IMR-90 (cell line): ENCODE measurements at regions not wholly inside any gene's neighbourhood (a gene's known extent, or its start where the extent isn't known, plus 50 kb on each side); places are given as distances from the start of the nearest gene placed in this dataset.
A peak's percentile ranks its signal among the peaks of the same experiment; 100 is the strongest.

Experiments used
- ATAC-seq: fragments of 200-7000 bp; cut with Tn5 transposase; 2 replicates; pipeline ENCODE4 v1.9.1; 2020; ENCODE audit warnings: low read depth, mild to moderate bottlenecking, moderate library complexity
- BruUV-seq: library from RNA; stranded (reverse); fragments of 400-500 nt; replicated peaks from 2 replicates; lab custom pipeline; 2021; lab: Mats Ljungman, UMichigan
- CTCF ChIA-PET: fragments of 300-600 bp; formaldehyde crosslinking; extraction: SDS; loops from one replicate; lab custom pipeline; 2021; ENCODE audit warnings: antibody characterized with exemption; lab: Yijun Ruan, JAX
- POLR2A ChIA-PET: fragments of 300-600 bp; sonication (Branson Sonifier 250); formaldehyde crosslinking; loops from one replicate; lab custom pipeline; 2022; ENCODE audit warnings: antibody characterized with exemption; ENCODE audit not compliant: unreplicated experiment; lab: Charles Lee
- DNase-seq: peaks from one replicate; pipeline ENCODE4 v3.0.0; 2013
- H2AFZ ChIP-seq: replicated peaks from 2 replicates; pipeline ENCODE3; 2013; ENCODE audit warnings: low read length, mild to moderate bottlenecking; ENCODE audit not compliant: poor library complexity
- H2AK5ac ChIP-seq: 2 replicates; pipeline ENCODE4 v1.6.1; 2013; ENCODE audit warnings: low read depth, low read length, inconsistent platforms
- H2AK9ac ChIP-seq: replicated peaks from 2 replicates; pipeline ENCODE3; 2013; ENCODE audit warnings: mild to moderate bottlenecking, low read depth, low read length, moderate library complexity; ENCODE audit not compliant: poor library complexity
- H2BK120ac ChIP-seq: 2 replicates; pipeline ENCODE4 v1.6.1; 2013; ENCODE audit warnings: low read depth, low read length, inconsistent platforms
- H2BK15ac ChIP-seq: 3 replicates; pipeline ENCODE4 v1.6.1; 2013; ENCODE audit warnings: low read depth, low read length, inconsistent platforms
- H2BK20ac ChIP-seq: 2 replicates; pipeline ENCODE4 v1.6.1; 2013; ENCODE audit warnings: low read depth, mild to moderate bottlenecking, inconsistent platforms, low read length, moderate library complexity
- H2BK5ac ChIP-seq: 2 replicates; pipeline ENCODE4 v1.6.1; 2013; ENCODE audit warnings: mild to moderate bottlenecking, low read depth, low read length, inconsistent platforms; ENCODE audit not compliant: poor library complexity, severe bottlenecking
- H3K14ac ChIP-seq: replicated peaks from 2 replicates; pipeline ENCODE4 v1.6.1; 2013; ENCODE audit warnings: low read depth, low read length, inconsistent platforms
- H3K18ac ChIP-seq: 2 replicates; pipeline ENCODE4 v1.6.1; 2013; ENCODE audit warnings: low read depth, low read length, control low read depth
- H3K23ac ChIP-seq: 2 replicates; pipeline ENCODE4 v1.6.1; 2013; ENCODE audit warnings: low read depth, low read length, inconsistent platforms
- H3K27ac ChIP-seq: 2 replicates; pipeline ENCODE4 v1.5.1; 2013; ENCODE audit warnings: mild to moderate bottlenecking, control low read depth, low read length; ENCODE audit not compliant: insufficient read depth
- H3K27me3 ChIP-seq: 2 replicates; pipeline ENCODE4 v1.6.1; 2013; ENCODE audit warnings: low read length; ENCODE audit not compliant: control insufficient read depth, insufficient read depth
- H3K36me3 ChIP-seq: 2 replicates; pipeline ENCODE4 v1.6.1; 2013; ENCODE audit warnings: low read length, mixed read lengths; ENCODE audit not compliant: control insufficient read depth, insufficient read depth
- H3K4ac ChIP-seq: 2 replicates; pipeline ENCODE4 v1.6.1; 2013; ENCODE audit warnings: low read depth, low read length, inconsistent platforms
- H3K4me1 ChIP-seq: 2 replicates; pipeline ENCODE4 v1.6.1; 2013; ENCODE audit warnings: low read length, mixed read lengths; ENCODE audit not compliant: control insufficient read depth, insufficient read depth
- H3K4me2 ChIP-seq: 2 replicates; pipeline ENCODE4 v1.6.1; 2013; ENCODE audit warnings: low read depth, mild to moderate bottlenecking, control low read depth, low read length, moderate library complexity
- H3K4me3 ChIP-seq: 2 replicates; pipeline ENCODE4 v1.5.1; 2013; ENCODE audit warnings: low read depth, mild to moderate bottlenecking, control low read depth, low read length, moderate library complexity; ENCODE audit not compliant: insufficient read depth
- H3K56ac ChIP-seq: 2 replicates; pipeline ENCODE4 v1.6.1; 2013; ENCODE audit warnings: low read length, inconsistent platforms; ENCODE audit not compliant: insufficient read depth; ENCODE audit errors: extremely low read depth
- H3K79me1 ChIP-seq, 2 experiments: 2 replicates each; pipeline ENCODE4 v1.6.1; 2013; ENCODE audit warnings: low read length in 2 of 2, inconsistent platforms in 1 of 2, low read depth in 1 of 2
- H3K9ac ChIP-seq: 2 replicates; pipeline ENCODE4 v1.6.1; 2013; ENCODE audit warnings: low read depth, low read length, control low read depth
- H3K9me1 ChIP-seq: 2 replicates; pipeline ENCODE4 v1.6.1; 2013; ENCODE audit warnings: low read length, inconsistent platforms; ENCODE audit not compliant: insufficient read depth
- H3K9me3 ChIP-seq: 2 replicates; pipeline ENCODE4 v1.6.1; 2013; ENCODE audit warnings: low read length; ENCODE audit not compliant: control insufficient read depth, insufficient read depth
- H4K20me1 ChIP-seq: 2 replicates; pipeline ENCODE4 v1.6.1; 2013; ENCODE audit warnings: low read length, inconsistent platforms; ENCODE audit not compliant: insufficient read depth
- H4K5ac ChIP-seq: 2 replicates; pipeline ENCODE4 v1.6.1; 2013; ENCODE audit warnings: mild to moderate bottlenecking, low read depth, low read length, control low read depth
- H4K8ac ChIP-seq, 2 experiments: 2 replicates each; pipeline ENCODE4 v1.6.1; 2013; ENCODE audit warnings: low read depth in 2 of 2, low read length in 2 of 2, control low read depth in 1 of 2, inconsistent platforms in 1 of 2
- H4K91ac ChIP-seq: 2 replicates; pipeline ENCODE4 v1.6.1; 2013; ENCODE audit warnings: low read depth, low read length, inconsistent platforms; ENCODE audit not compliant: insufficient read depth
- BHLHE40 ChIP-seq: fragments of 150-350 bp; IDR thresholded peaks from 2 replicates; pipeline ENCODE4 v1.6.1; 2016; ENCODE audit warnings: mild to moderate bottlenecking, low read depth, low read length
- CEBPB ChIP-seq: IDR thresholded peaks from 2 replicates; pipeline ENCODE4 v1.6.1; 2012; ENCODE audit warnings: low read depth, low read length, improper control_type of control experiment
- MXI1 ChIP-seq: IDR thresholded peaks from 2 replicates; pipeline ENCODE4 v1.6.1; 2012; ENCODE audit warnings: low read depth, mild to moderate bottlenecking, low read length, moderate library complexity, borderline replicate concordance
- NFE2L2 ChIP-seq: fragments of 150-350 bp; IDR thresholded peaks from 2 replicates; pipeline ENCODE4 v1.6.1; 2016; ENCODE audit warnings: low read depth, mild to moderate bottlenecking, low read length
- RAD21 ChIP-seq: IDR thresholded peaks from 2 replicates; pipeline ENCODE4 v1.6.1; 2012; ENCODE audit warnings: low read length, improper control_type of control experiment
- WGBS, 2 experiments: methylation state at CpG; one replicate each; pipeline versions ENCODE4 v1.1.5 to v1.1.7; 2013; ENCODE audit warnings: missing lambda C conversion rate in 2 of 2; ENCODE audit not compliant: insufficient read length in 1 of 2; ENCODE audit errors: extremely low coverage in 2 of 2; 5-methylcytosine and 5-hydroxymethylcytosine counted together
- dilution Hi-C: fragments of 300-500 bp; cut with HindIII; formaldehyde crosslinking; loops from one replicate; pipeline ENCODE4 v1.14.3; 2018; ENCODE audit warnings: low sequenced_read_pairs; ENCODE audit not compliant: unreplicated experiment
- in situ Hi-C: fragments of 300-500 bp; cut with MboI; formaldehyde crosslinking; loops from 3 replicates; pipeline ENCODE4 v1.14.3; 2019; ENCODE audit warnings: low sequenced_read_pairs, inconsistent platforms, mixed read lengths
- intact Hi-C: fragments of 100-400 bp; cut with micrococcal nuclease; formaldehyde crosslinking; loops from 2 replicates; pipeline ENCODE4 v1.10.0; 2022
- TF ChIP-seq, protein P1 (sequence below): fragments of 150-350 bp; IDR thresholded peaks from 2 replicates; pipeline ENCODE4 v1.6.1; 2017; ENCODE audit warnings: mild to moderate bottlenecking, antibody characterized with exemption, low read length, low read depth

GRCh38 chr6:84362193-84362821 is 134.9 kb upstream of the CEP162 start:
- dilution Hi-C loops: no loop called here
- Histone ChIP-seq H2BK120ac (no peak overlapping the region), H2BK20ac (no peak overlapping the region), H4K20me1 (no peaks in the 10 kb centered on the region), H4K91ac (no peak overlapping the region), H2BK15ac (no peak overlapping the region), H3K23ac (no peak overlapping the region), H3K27me3 (no peaks in the 10 kb centered on the region), H2AK9ac (no peak overlapping the region), H3K36me3 (no peaks in the 10 kb centered on the region), H2AFZ (no peak overlapping the region), H3K14ac (no peak overlapping the region), H4K8ac (no peak overlapping the region), H3K9me3 (no peaks in the 10 kb centered on the region), H3K18ac (no peak overlapping the region), H3K4ac (no peak overlapping the region), H4K5ac (no peak overlapping the region), H3K79me1 (no peaks in the 10 kb centered on the region), H2AK5ac (no peak overlapping the region), H3K4me1 (no peaks in the 10 kb centered on the region), H3K9me1 (no peaks in the 10 kb centered on the region), H3K9ac (no peak overlapping the region), H2BK5ac (no peak overlapping the region), H3K4me2 (no peak overlapping the region), H3K4me3 (no peak overlapping the region), H3K27ac (no peak overlapping the region), H3K56ac (no peak overlapping the region)
- ChIA-PET POLR2A (no interaction called here), CTCF (no interaction called here)
- WGBS, 2 experiments: no CpG with 5 or more reads among the region's 1 CpG
- in situ Hi-C loops: no loop called here
- ATAC-seq (no peak), DNase-seq (no peak)
- no TSS peak for BruUV-seq
- TF ChIP-seq NFE2L2: no peak
- no peak for TF ChIP-seq BHLHE40
- TF ChIP-seq CEBPB: peak; percentile 37; the same call in 1 of the 2 replicates
- TF ChIP-seq MXI1: no peak
- TF ChIP-seq, protein P1, sequence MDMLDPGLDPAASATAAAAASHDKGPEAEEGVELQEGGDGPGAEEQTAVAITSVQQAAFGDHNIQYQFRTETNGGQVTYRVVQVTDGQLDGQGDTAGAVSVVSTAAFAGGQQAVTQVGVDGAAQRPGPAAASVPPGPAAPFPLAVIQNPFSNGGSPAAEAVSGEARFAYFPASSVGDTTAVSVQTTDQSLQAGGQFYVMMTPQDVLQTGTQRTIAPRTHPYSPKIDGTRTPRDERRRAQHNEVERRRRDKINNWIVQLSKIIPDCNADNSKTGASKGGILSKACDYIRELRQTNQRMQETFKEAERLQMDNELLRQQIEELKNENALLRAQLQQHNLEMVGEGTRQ: no peak
- no peak for TF ChIP-seq RAD21
- intact Hi-C loops: no loop called here
